Natural killer cell (primary cell): ENCODE measurements at regions not wholly inside any gene's neighbourhood (a gene's known extent, or its start where the extent isn't known, plus 50 kb on each side); places are given as distances from the start of the nearest gene placed in this dataset.

Experiments
- ATAC-seq, 3 donors: fragments of 150-1000 bp in 2 of 3; fragments of 200-7000 bp in 1 of 3; cut with Tn5 transposase; 1 replicate in 1 of 3; 2 replicates in 2 of 3; pipeline ENCODE4 v1.10.0; 2021; ENCODE audit warnings: mild to moderate bottlenecking in 2 of 3, moderate library complexity in 2 of 3
- DNase-seq, 2 donors: peaks; one replicate each; pipeline versions ENCODE4 v3.0.0 to v3.0.0-alpha.2; 2013 to 2021; ENCODE audit warnings: mixed read lengths in 1 of 2
- H3K27ac ChIP-seq: one replicate; pipeline ENCODE4 v1.5.1; 2013; ENCODE audit warnings: mild to moderate bottlenecking, low read length
- H3K27me3 ChIP-seq: one replicate; pipeline ENCODE4 v1.6.1; 2013; ENCODE audit warnings: low read length; ENCODE audit not compliant: control insufficient read depth, insufficient read depth
- H3K36me3 ChIP-seq: one replicate; pipeline ENCODE4 v1.6.1; 2013; ENCODE audit warnings: low read length; ENCODE audit not compliant: control insufficient read depth, insufficient read depth
- H3K4me1 ChIP-seq: one replicate; pipeline ENCODE4 v1.6.1; 2013; ENCODE audit warnings: low read length; ENCODE audit not compliant: control insufficient read depth, insufficient read depth
- H3K4me3 ChIP-seq: one replicate; pipeline ENCODE4 v1.5.1; 2013; ENCODE audit warnings: low read length
- H3K9me3 ChIP-seq: one replicate; pipeline ENCODE4 v1.6.1; 2013; ENCODE audit warnings: low read length; ENCODE audit not compliant: control insufficient read depth, insufficient read depth
- H3K27ac Mint-ChIP-seq, 2 donors: one replicate each; pipeline ENCODE4 v1.8.0; 2022; ENCODE audit warnings: mild to moderate bottlenecking in 2 of 2, mixed read lengths in 2 of 2, moderate library complexity in 1 of 2
- H3K27me3 Mint-ChIP-seq, 2 donors: one replicate each; pipeline ENCODE4 v1.8.0; 2022; ENCODE audit warnings: low read depth in 2 of 2, mixed read lengths in 2 of 2
- H3K36me3 Mint-ChIP-seq: one replicate; pipeline ENCODE4 v1.8.0; 2022; ENCODE audit warnings: mixed read lengths
- H3K4me1 Mint-ChIP-seq, 2 donors: one replicate each; pipeline ENCODE4 v1.8.0; 2022; ENCODE audit warnings: mixed read lengths in 2 of 2
- H3K4me3 Mint-ChIP-seq: one replicate; pipeline ENCODE4 v1.8.0; 2022; ENCODE audit warnings: mild to moderate bottlenecking, moderate library complexity, mixed read lengths
- H3K9me3 Mint-ChIP-seq, 2 donors: one replicate each; pipeline ENCODE4 v1.8.0; 2022; ENCODE audit warnings: mixed read lengths in 2 of 2
- WGBS: methylation state at CpG from one replicate; pipeline ENCODE4 v1.1.7; 2013; ENCODE audit warnings: missing lambda C conversion rate; ENCODE audit not compliant: insufficient coverage; 5-methylcytosine and 5-hydroxymethylcytosine counted together
- intact Hi-C: fragments of 100-400 bp; cut with micrococcal nuclease; formaldehyde crosslinking; loops from one replicate; pipeline ENCODE4 v1.14.2; 2022
- TF ChIP-seq, protein P1 (sequence below): fragments of 200-600 bp; IDR thresholded peaks from one replicate; pipeline ENCODE4 v1.8.0; 2022; ENCODE audit warnings: antibody characterized with exemption

- peaks cover 31% of the 10 kb centered on the region in 2 donors for H3K4me1 Mint-ChIP-seq
- H3K36me3 ChIP-seq, result no peaks in the 10 kb centered on the region
- no peak overlapping the region for H3K4me3 Mint-ChIP-seq
- H3K36me3 Mint-ChIP-seq, result no peaks in the 10 kb centered on the region
- H3K27me3 Mint-ChIP-seq, result peaks cover 2 to 10% of the 10 kb centered on the region in 2 donors
- H3K27ac ChIP-seq, result no peak overlapping the region
- no peak for ATAC-seq
- peaks cover 13% of the 10 kb centered on the region for H3K9me3 ChIP-seq
- 94% methylated on average over 7 of the region's 7 CpGs for WGBS
- no peak for DNase-seq
- no peak overlapping the region for H3K27ac Mint-ChIP-seq
- no peaks in the 10 kb centered on the region for H3K9me3 Mint-ChIP-seq
- TF ChIP-seq, protein P1, sequence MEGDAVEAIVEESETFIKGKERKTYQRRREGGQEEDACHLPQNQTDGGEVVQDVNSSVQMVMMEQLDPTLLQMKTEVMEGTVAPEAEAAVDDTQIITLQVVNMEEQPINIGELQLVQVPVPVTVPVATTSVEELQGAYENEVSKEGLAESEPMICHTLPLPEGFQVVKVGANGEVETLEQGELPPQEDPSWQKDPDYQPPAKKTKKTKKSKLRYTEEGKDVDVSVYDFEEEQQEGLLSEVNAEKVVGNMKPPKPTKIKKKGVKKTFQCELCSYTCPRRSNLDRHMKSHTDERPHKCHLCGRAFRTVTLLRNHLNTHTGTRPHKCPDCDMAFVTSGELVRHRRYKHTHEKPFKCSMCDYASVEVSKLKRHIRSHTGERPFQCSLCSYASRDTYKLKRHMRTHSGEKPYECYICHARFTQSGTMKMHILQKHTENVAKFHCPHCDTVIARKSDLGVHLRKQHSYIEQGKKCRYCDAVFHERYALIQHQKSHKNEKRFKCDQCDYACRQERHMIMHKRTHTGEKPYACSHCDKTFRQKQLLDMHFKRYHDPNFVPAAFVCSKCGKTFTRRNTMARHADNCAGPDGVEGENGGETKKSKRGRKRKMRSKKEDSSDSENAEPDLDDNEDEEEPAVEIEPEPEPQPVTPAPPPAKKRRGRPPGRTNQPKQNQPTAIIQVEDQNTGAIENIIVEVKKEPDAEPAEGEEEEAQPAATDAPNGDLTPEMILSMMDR, result no peak
- H3K27me3 ChIP-seq, result peaks cover 15% of the 10 kb centered on the region
- intact Hi-C loops, result no loop called here
- no peak overlapping the region for H3K4me3 ChIP-seq
- peaks cover 40% of the 10 kb centered on the region for H3K4me1 ChIP-seq
Observed at GRCh38 chr6:150312844-150313584, 55.8 kb upstream of the IYD start.

DNA sequence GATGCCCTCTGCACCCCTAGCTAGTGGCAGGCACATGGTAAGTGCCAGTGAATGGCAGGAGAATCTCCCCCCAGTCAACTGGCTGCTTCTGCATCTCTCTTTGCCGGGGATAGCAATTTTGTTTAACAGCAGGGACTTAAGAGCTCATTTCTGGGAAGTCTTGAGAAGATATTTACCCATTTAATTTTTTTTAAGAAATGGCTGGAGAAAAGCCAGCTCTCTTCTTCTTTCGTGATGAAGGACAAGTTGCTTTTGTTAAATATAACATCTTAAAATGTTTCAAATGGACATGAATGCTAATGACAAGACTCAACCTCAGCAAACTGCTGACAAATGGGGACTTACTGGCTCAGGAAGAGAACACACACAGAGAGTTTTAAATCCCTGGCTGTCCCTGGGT, 55.0 kb upstream of the IYD start:
- H3K4me3 ChIP-seq, result no peak overlapping the region
- intact Hi-C loops, result no loop called here
- no peak overlapping the region for H3K27ac Mint-ChIP-seq
- no peak overlapping the region for H3K4me3 Mint-ChIP-seq
- H3K36me3 ChIP-seq, result no peaks in the 10 kb centered on the region
- no peak overlapping the region for H3K27ac ChIP-seq
- no peaks in the 10 kb centered on the region for H3K9me3 Mint-ChIP-seq
- H3K9me3 ChIP-seq, result peaks cover 13% of the 10 kb centered on the region
- TF ChIP-seq, protein P1, result no peak
- WGBS, result 90% methylated on average over 2 of the region's 2 CpGs
- ATAC-seq (no peak), DNase-seq (no peak)
- H3K4me1 Mint-ChIP-seq, result peaks cover 27% of the 10 kb centered on the region in 2 donors
- no peaks in the 10 kb centered on the region for H3K36me3 Mint-ChIP-seq
- H3K27me3 Mint-ChIP-seq, result peaks cover 0 to 10% of the 10 kb centered on the region in 2 donors
- peaks cover 40% of the 10 kb centered on the region for H3K4me1 ChIP-seq
- H3K27me3 ChIP-seq, result peaks cover 15% of the 10 kb centered on the region

GRCh38 chr6:150314230-150315188, 54.3 kb upstream of the IYD start:
- no peak for DNase-seq
- peaks cover 0 to 10% of the 10 kb centered on the region in 2 donors for H3K27me3 Mint-ChIP-seq
- H3K36me3 Mint-ChIP-seq, result no peaks in the 10 kb centered on the region
- no peak overlapping the region for H3K27ac Mint-ChIP-seq
- ATAC-seq, result no peak
- H3K9me3 ChIP-seq, result peaks cover 13% of the 10 kb centered on the region
- WGBS, result 69% methylated on average over 5 of the region's 5 CpGs
- H3K9me3 Mint-ChIP-seq, result no peaks in the 10 kb centered on the region
- peaks cover 35% of the 10 kb centered on the region for H3K4me1 ChIP-seq
- intact Hi-C loops, result no loop called here
- H3K36me3 ChIP-seq, result no peaks in the 10 kb centered on the region
- TF ChIP-seq, protein P1, result no peak
- H3K4me3 Mint-ChIP-seq, result no peak overlapping the region
- H3K4me3 ChIP-seq, result no peak overlapping the region
- peaks cover 24 to 25% of the 10 kb centered on the region in 2 donors for H3K4me1 Mint-ChIP-seq
- H3K27me3 ChIP-seq, result peaks cover 15% of the 10 kb centered on the region
- no peak overlapping the region for H3K27ac ChIP-seq
